Ovary (tissue), 3 donors: ENCODE measurements at regions not wholly inside any gene's neighbourhood (a gene's known extent, or its start where the extent isn't known, plus 50 kb on each side); places are given as distances from the start of the nearest gene placed in this dataset.

Experiments
- EP300 ChIP-seq: sonication (generic); formaldehyde crosslinking; IDR thresholded peaks from one replicate; pipeline ENCODE4 v1.6.1; 2017; ENCODE audit warnings: antibody characterized with exemption
- POLR2A ChIP-seq: fragments of 450-650 bp; IDR thresholded peaks from one replicate; pipeline ENCODE4 v1.6.1; 2017; ENCODE audit warnings: antibody characterized with exemption, mild to moderate bottlenecking, moderate library complexity
- TF ChIP-seq, protein P1 (sequence below), 3 donors: fragments of 450-650 bp in 2 of 3; fragments of 200-600 bp in 1 of 3; IDR thresholded peaks; one replicate each; pipeline versions ENCODE4 v1.5.1 to v1.8.0; 2016 to 2022; ENCODE audit warnings: antibody characterized with exemption in 3 of 3, mild to moderate bottlenecking in 1 of 3
- donor health status: DM: no; HTN: no; CAD: no.

DNA sequence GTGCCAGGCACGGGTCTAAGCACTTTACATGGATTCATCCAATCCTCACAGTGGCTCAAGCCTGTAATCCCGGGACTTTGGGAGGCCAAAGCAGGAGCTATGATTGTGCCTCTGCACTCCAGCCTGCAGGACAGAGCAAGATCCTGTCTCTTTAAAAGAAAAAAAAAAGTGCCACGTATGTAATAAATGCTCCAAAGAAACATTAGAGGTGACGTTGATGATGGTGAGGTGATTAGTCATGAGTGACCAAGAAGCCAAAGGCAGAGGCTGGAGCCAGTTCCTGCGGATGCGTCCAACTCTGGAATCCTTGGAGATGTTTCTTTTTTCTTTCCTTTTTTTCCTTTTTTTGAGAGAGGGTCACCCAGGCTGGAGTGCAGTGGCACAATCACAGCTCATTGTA, 59.4 kb upstream of the SIAH1 start:
- TF ChIP-seq POLR2A (no peak), EP300 (no peak)
- TF ChIP-seq, protein P1, sequence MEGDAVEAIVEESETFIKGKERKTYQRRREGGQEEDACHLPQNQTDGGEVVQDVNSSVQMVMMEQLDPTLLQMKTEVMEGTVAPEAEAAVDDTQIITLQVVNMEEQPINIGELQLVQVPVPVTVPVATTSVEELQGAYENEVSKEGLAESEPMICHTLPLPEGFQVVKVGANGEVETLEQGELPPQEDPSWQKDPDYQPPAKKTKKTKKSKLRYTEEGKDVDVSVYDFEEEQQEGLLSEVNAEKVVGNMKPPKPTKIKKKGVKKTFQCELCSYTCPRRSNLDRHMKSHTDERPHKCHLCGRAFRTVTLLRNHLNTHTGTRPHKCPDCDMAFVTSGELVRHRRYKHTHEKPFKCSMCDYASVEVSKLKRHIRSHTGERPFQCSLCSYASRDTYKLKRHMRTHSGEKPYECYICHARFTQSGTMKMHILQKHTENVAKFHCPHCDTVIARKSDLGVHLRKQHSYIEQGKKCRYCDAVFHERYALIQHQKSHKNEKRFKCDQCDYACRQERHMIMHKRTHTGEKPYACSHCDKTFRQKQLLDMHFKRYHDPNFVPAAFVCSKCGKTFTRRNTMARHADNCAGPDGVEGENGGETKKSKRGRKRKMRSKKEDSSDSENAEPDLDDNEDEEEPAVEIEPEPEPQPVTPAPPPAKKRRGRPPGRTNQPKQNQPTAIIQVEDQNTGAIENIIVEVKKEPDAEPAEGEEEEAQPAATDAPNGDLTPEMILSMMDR (IDR thresholded peaks at IDR 0.05): no peak
